NT2/D1 (cell line): ENCODE measurements at regions not wholly inside any gene's neighbourhood (a gene's known extent, or its start where the extent isn't known, plus 50 kb on each side); places are given as distances from the start of the nearest gene placed in this dataset.

Source experiments
- SUZ12 ChIP-seq: IDR thresholded peaks from 2 replicates; pipeline ENCODE4 v1.6.1; 2011; ENCODE audit not compliant: insufficient read length, insufficient read depth; ENCODE audit errors: extremely low read depth
- YY1 ChIP-seq: IDR thresholded peaks from 2 replicates; pipeline ENCODE4 v1.6.1; 2011; ENCODE audit not compliant: insufficient read length, insufficient read depth
- ZNF274 ChIP-seq: IDR thresholded peaks from 2 replicates; pipeline ENCODE4 v1.6.1; 2011; ENCODE audit warnings: mild to moderate bottlenecking, low read depth, low read length

DNA sequence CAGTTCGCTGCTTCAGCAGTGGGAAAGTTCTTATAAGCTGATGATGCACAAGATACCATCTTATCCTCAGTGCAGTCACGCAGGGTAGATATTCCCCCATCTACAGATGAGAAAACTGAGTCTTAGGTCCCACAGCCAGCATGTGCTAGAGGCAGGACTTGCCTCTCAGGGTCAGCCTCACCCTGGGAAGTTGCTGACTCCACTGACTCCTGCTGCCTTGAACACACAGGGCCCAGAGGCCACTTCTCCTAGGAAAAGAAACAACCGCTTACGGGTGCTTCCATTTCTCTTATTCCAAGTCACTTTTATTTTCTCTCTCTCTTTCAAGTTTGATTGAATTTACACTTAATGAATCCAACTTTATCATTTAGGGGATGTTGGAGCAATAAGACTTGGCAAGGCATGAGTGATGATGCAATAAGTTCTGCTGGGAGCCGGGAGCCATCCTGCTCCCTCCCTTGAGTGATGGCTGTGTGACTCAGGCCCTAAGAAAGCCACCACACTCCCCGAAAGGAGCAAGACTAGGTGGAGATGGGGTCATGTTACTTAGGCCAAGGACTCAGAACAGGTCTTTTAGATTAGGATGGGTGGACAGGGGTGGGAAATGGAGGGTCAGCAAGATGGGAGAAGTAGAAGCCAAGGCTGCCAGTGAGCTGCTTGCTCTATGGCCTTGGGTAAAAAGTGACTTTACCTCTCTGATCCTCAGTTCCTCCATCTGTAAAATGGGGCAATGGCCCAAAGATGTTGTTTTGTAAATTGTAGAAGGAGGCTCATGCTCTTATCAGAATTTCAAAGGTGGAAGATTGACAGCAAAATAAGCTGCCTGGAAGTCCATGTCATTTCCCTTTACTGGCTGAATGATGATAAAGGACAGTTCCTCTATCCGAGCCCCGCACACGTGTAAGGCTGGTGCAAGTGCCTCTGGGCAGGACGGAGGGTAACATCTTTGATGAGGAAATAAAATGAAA lies 67.4 kb upstream of the ZNF618 start:
- TF ChIP-seq YY1: no peak
- no peak for TF ChIP-seq ZNF274
- no peak for TF ChIP-seq SUZ12
